Psoas muscle (tissue), 7 donors: ENCODE measurements at regions not wholly inside any gene's neighbourhood (a gene's known extent, or its start where the extent isn't known, plus 50 kb on each side); places are given as distances from the start of the nearest gene placed in this dataset.

Experiments
- ATAC-seq, 4 donors: fragments of 200-7000 bp; cut with Tn5 transposase; one replicate each; pipeline ENCODE4 v1.9.1; 2020; ENCODE audit warnings: moderate library complexity in 3 of 4, mild to moderate bottlenecking in 2 of 4
- DNase-seq, 2 donors: peaks; one replicate each; pipeline ENCODE4 v3.0.0-alpha.2; 2020
- H3K27ac ChIP-seq: fragments of 200-600 bp; one replicate; pipeline ENCODE4 v1.8.0; 2022
- H3K27me3 ChIP-seq, 3 donors: fragments of 200-600 bp in 1 of 3; one replicate each; pipeline versions ENCODE4 v1.6.1 to v1.8.0; 2013 to 2022; ENCODE audit warnings: low read length in 2 of 3, mild to moderate bottlenecking in 2 of 3, moderate library complexity in 1 of 3; ENCODE audit not compliant: insufficient read depth in 3 of 3
- H3K36me3 ChIP-seq, 2 donors: fragments of 200-600 bp in 1 of 2; one replicate each; pipeline versions ENCODE4 v1.6.1 to v1.8.0; 2013 to 2022; ENCODE audit warnings: low read depth in 1 of 2, mild to moderate bottlenecking in 1 of 2, moderate library complexity in 1 of 2; ENCODE audit not compliant: insufficient read depth in 1 of 2
- H3K4me1 ChIP-seq: fragments of 200-600 bp; one replicate; pipeline ENCODE4 v1.8.0; 2022
- H3K4me3 ChIP-seq: fragments of 200-600 bp; one replicate; pipeline ENCODE4 v1.8.0; 2022; ENCODE audit warnings: mild to moderate bottlenecking
- H3K9me3 ChIP-seq: fragments of 200-600 bp; one replicate; pipeline ENCODE4 v1.8.0; 2022
- CTCF ChIP-seq: fragments of 200-600 bp; IDR thresholded peaks from one replicate; pipeline ENCODE4 v1.8.0; 2022; ENCODE audit warnings: antibody characterized with exemption
- WGBS, 3 donors: extraction: QIAGEN DNeasy Blood & Tissue Kit; methylation state at CpG; one replicate each; pipeline versions ENCODE4 v1.1.6 to v1.1.7; 2013; 5-methylcytosine and 5-hydroxymethylcytosine counted together
- intact Hi-C, 2 donors: fragments of 100-400 bp; cut with DNase I; formaldehyde crosslinking; loops; one replicate each; pipeline versions ENCODE4 v1.11.0 to v1.14.2; 2022
- donor health status: healthy with polysubstance abuse.
- donor health status: DM: no; HTN: no; CAD: no; lungs with moderate emphysema.
- donor health status: Bipolar disorder and iron deficiency.
- donor health status: healthy.
- donor health status: DM: yes; HTN: yes; CAD: no.
- donor health status: DM: no; HTN: no; CAD: no.
- donor health status: DM: yes; HTN: yes; CAD: no.

- no peaks in the 10 kb centered on the region for H3K27me3 ChIP-seq
- no peak overlapping the region for H3K27ac ChIP-seq
- 82 to 88% (median 85%) methylated on average over 3 of the region's 3 CpGs for WGBS, 3 donors
- H3K4me1 ChIP-seq = no peaks in the 10 kb centered on the region
- H3K9me3 ChIP-seq = peaks cover 3% of the 10 kb centered on the region
- H3K4me3 ChIP-seq = no peak overlapping the region
- no peaks in the 10 kb centered on the region for H3K36me3 ChIP-seq
- ATAC-seq = no peak
- intact Hi-C loops = no loop called here
- no peak for DNase-seq
- TF ChIP-seq CTCF = no peak
Observed at GRCh38 chr7:68642727-68643126, 955.5 kb upstream of the AUTS2 start.

- H3K27me3 ChIP-seq = no peaks in the 10 kb centered on the region
- no peak for ATAC-seq
- H3K4me3 ChIP-seq = no peak overlapping the region
- WGBS, 3 donors = 81 to 86% (median 82%) methylated on average over 1 of the region's 1 CpG
- H3K27ac ChIP-seq = no peak overlapping the region
- intact Hi-C loops = no loop called here
- no peak for DNase-seq
- TF ChIP-seq CTCF = no peak
- no peaks in the 10 kb centered on the region for H3K4me1 ChIP-seq
- no peaks in the 10 kb centered on the region for H3K36me3 ChIP-seq
- no peaks in the 10 kb centered on the region for H3K9me3 ChIP-seq
Observed at GRCh38 chr7:68663392-68663791, 934.9 kb upstream of the AUTS2 start.

GRCh38 chr7:68671046-68671445 is 927.2 kb upstream of the AUTS2 start:
- H3K9me3 ChIP-seq = peaks cover 3% of the 10 kb centered on the region
- no peak for ATAC-seq
- H3K4me1 ChIP-seq = no peaks in the 10 kb centered on the region
- H3K27me3 ChIP-seq = no peaks in the 10 kb centered on the region
- no peak for TF ChIP-seq CTCF
- no peak for DNase-seq
- H3K4me3 ChIP-seq = no peak overlapping the region
- intact Hi-C loops = no loop called here
- H3K27ac ChIP-seq = no peak overlapping the region
- 64 to 71% (median 68%) methylated on average over 2 of the region's 2 CpGs for WGBS, 3 donors
- H3K36me3 ChIP-seq = no peaks in the 10 kb centered on the region

- Histone ChIP-seq H3K4me1 (no peaks in the 10 kb centered on the region), H3K36me3 (no peaks in the 10 kb centered on the region), H3K4me3 (no peak overlapping the region), H3K27me3 (no peaks in the 10 kb centered on the region), H3K27ac (no peak overlapping the region), H3K9me3 (peaks cover 3% of the 10 kb centered on the region)
- TF ChIP-seq CTCF = no peak
- no peak for DNase-seq
- no peak for ATAC-seq
- intact Hi-C loops = no loop called here
- 81 to 85% (median 83%) methylated on average over 2 of the region's 2 CpGs for WGBS, 3 donors
Observed at GRCh38 chr7:68671671-68672070, 926.6 kb upstream of the AUTS2 start.

GRCh38 chr7:68674826-68675225 is 923.4 kb upstream of the AUTS2 start:
- WGBS, 3 donors = 81 to 89% (median 85%) methylated on average over 3 of the region's 3 CpGs
- intact Hi-C loops = no loop called here
- no peak for TF ChIP-seq CTCF
- Histone ChIP-seq H3K36me3 (no peaks in the 10 kb centered on the region), H3K4me3 (no peak overlapping the region), H3K4me1 (no peaks in the 10 kb centered on the region), H3K9me3 (peaks cover 3% of the 10 kb centered on the region), H3K27ac (no peak overlapping the region), H3K27me3 (no peaks in the 10 kb centered on the region)
- no peak for DNase-seq
- no peak for ATAC-seq
